Activated naive CD4-positive, alpha-beta T cell treated with anti-CD3 and anti-CD28 coated beads, Interleukin-2, amount 50 U/mL, for 24 hours (primary cell): ENCODE measurements at regions not wholly inside any gene's neighbourhood (a gene's known extent, or its start where the extent isn't known, plus 50 kb on each side); places are given as distances from the start of the nearest gene placed in this dataset.
"Not testable (repeated sequence)": the region's sequence is repeated elsewhere in the genome, so short reads cannot be mapped to it uniquely, and the experiment has no call there.

Source experiments
- H3K27ac Mint-ChIP-seq: one replicate; pipeline ENCODE4 v1.8.0; 2021; ENCODE audit warnings: mild to moderate bottlenecking, mixed read lengths
- H3K27me3 Mint-ChIP-seq: one replicate; pipeline ENCODE4 v1.8.0; 2021; ENCODE audit warnings: mixed read lengths
- H3K36me3 Mint-ChIP-seq: one replicate; pipeline ENCODE4 v1.8.0; 2021; ENCODE audit warnings: mixed read lengths
- H3K4me1 Mint-ChIP-seq: one replicate; pipeline ENCODE4 v1.8.0; 2021; ENCODE audit warnings: mixed read lengths
- H3K4me3 Mint-ChIP-seq: one replicate; pipeline ENCODE4 v1.8.0; 2021; ENCODE audit warnings: mild to moderate bottlenecking, mixed read lengths
- H3K9me3 Mint-ChIP-seq: one replicate; pipeline ENCODE4 v1.8.0; 2021; ENCODE audit warnings: mixed read lengths

DNA sequence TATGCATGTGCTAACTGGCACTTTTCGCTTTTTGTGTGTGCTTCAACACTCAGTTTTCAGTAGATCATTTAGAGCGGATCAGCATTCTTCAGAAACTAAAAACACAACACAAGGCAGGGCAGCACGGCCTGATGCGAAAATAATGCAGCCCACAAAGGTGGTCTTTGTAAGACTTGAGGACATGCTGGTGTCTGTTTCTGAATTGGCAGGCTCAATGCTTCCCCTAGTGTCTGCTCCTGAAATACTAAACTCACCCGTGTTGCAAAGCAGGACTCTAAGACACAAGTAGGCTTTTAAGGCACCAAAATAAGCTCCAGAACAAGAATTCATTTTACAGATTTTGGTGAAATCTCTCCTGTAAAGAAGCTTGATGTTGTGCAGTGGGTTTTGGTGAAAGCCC, 676.5 kb downstream of the TENT5A start:
- Mint-ChIP-seq H3K4me3 (no peak overlapping the region), H3K9me3 (no peaks in the 10 kb centered on the region), H3K27me3 (no peaks in the 10 kb centered on the region), H3K36me3 (no peaks in the 10 kb centered on the region), H3K4me1 (no peaks in the 10 kb centered on the region), H3K27ac (no peak overlapping the region)

DNA sequence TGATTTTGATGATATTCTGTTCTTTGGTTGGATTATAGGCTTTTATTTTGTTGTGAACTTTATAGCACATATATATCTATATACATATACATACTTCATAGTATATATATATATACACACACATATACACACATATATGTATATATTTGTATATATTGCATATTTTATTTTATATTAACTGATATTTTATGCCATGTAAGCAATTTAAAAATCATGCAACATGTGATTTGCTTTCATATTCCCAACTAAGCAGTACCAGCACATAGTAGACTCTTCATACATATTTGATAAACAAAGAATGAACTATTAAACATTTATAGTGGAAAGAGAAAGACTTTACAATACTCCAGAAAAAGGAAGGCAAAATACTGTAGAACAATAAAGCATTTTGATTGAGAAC, 679.2 kb downstream of the TENT5A start:
- Mint-ChIP-seq H3K9me3 (no peaks in the 10 kb centered on the region), H3K27me3 (no peaks in the 10 kb centered on the region), H3K4me1 (no peaks in the 10 kb centered on the region), H3K36me3 (no peaks in the 10 kb centered on the region), H3K4me3 (no peak overlapping the region), H3K27ac (no peak overlapping the region)

- no peaks in the 10 kb centered on the region for H3K4me1 Mint-ChIP-seq
These were observed 681.4 kb downstream of the TENT5A start for GRCh38 chr6:81071121-81071520.

GRCh38 chr6:81067057-81067456, 685.4 kb downstream of the TENT5A start:
- Mint-ChIP-seq H3K4me1 (no peaks in the 10 kb centered on the region), H3K27ac (no peak overlapping the region), H3K36me3 (no peaks in the 10 kb centered on the region), H3K4me3 (no peak overlapping the region), H3K9me3 (no peaks in the 10 kb centered on the region), H3K27me3 (peaks cover 2% of the 10 kb centered on the region)

More at GRCh38 chr6:81071121-81071520, 681.4 kb downstream of the TENT5A start:
- Mint-ChIP-seq H3K27ac (no peak overlapping the region), H3K9me3 (no peaks in the 10 kb centered on the region), H3K27me3 (no peaks in the 10 kb centered on the region), H3K36me3 (no peaks in the 10 kb centered on the region), H3K4me3 (no peak overlapping the region)

DNA sequence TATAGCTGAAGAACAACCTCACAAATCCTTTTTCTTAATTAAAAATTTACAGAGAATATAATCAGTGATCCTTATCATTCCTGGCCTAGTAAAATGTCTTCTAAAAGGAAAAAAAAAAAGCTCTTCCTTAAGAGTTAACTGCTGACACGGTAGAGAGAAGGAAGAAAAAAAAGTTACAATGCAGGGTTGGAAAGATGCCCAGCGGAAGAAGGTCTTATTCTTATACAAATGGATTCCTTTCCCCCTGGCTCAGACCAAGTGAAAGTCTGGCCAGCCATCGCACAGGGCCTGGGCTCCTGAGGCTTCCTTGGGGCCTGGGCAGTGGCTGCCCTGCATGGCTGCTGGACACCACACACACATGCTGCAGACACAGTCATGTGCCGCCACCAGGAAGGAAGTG, 688.6 kb downstream of the TENT5A start:
- Mint-ChIP-seq H3K4me3 (no peak overlapping the region), H3K4me1 (no peaks in the 10 kb centered on the region), H3K27ac (no peak overlapping the region), H3K9me3 (no peaks in the 10 kb centered on the region), H3K36me3 (no peaks in the 10 kb centered on the region), H3K27me3 (peaks cover 2% of the 10 kb centered on the region)

DNA sequence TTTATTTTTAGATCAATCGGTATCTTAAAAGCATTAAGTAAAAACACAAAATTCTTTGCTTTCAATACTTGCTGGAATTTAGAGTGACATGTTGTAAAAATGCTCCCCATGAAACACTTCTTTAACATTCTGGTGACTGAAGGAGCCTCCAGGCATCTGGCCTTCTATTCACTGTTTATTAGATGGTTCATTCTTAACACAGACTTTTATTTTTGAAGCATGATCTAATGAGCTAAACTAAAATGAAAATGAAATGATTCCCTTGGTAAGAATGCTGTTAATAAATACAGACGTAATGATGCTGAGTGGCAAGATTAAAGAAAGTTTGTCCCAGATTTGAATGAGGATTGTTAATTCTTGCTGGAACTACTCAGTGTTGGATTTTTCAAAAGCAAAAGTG, 698.4 kb downstream of the TENT5A start:
- Mint-ChIP-seq H3K4me1 (no peaks in the 10 kb centered on the region), H3K27ac (no peak overlapping the region), H3K36me3 (no peaks in the 10 kb centered on the region), H3K27me3 (no peaks in the 10 kb centered on the region), H3K9me3 (no peaks in the 10 kb centered on the region), H3K4me3 (no peak overlapping the region)

GRCh38 chr6:81051952-81052351, 700.5 kb downstream of the TENT5A start:
- no peaks in the 10 kb centered on the region for H3K27me3 Mint-ChIP-seq
- no peak overlapping the region for H3K27ac Mint-ChIP-seq
- no peaks in the 10 kb centered on the region for H3K9me3 Mint-ChIP-seq
- H3K4me3 Mint-ChIP-seq: no peak overlapping the region
- no peaks in the 10 kb centered on the region for H3K36me3 Mint-ChIP-seq
- H3K4me1 Mint-ChIP-seq: no peaks in the 10 kb centered on the region

DNA sequence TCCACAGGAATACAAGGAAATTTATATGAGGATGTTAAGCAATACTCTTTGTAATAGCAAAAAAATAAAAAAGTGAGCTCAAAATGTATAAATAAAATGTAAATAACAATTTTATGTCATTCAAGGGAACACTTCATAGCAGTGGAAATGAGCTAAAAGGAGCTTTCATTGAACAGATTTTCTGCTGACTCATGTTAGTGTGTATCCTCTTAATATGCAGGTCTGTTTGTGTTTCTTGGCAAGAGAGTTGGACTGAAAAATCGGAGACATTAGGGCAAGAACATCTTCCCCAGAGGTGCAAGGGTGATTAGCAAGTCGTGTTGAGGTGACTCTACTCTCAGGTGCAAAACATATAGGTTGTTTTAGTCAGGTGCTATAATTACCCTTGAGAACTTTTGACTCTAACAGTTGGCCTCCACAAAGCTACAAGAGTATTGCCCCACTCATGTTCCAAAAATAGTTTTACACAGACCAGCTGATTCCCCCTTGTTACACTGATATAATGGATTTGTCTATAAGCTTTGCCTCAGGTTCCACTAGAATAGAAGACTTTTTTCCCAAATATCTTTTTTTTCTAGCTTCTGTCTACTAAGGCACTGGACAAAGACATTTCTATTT, 702.9 kb downstream of the TENT5A start:
- H3K36me3 Mint-ChIP-seq: no peaks in the 10 kb centered on the region
- H3K27ac Mint-ChIP-seq: no peak overlapping the region
- H3K4me1 Mint-ChIP-seq: no peaks in the 10 kb centered on the region
- H3K27me3 Mint-ChIP-seq: no peaks in the 10 kb centered on the region
- no peak overlapping the region for H3K4me3 Mint-ChIP-seq
- no peaks in the 10 kb centered on the region for H3K9me3 Mint-ChIP-seq

GRCh38 chr6:81031416-81031815, 721.1 kb downstream of the TENT5A start:
- Mint-ChIP-seq H3K4me1 (no peaks in the 10 kb centered on the region), H3K27ac (no peak overlapping the region), H3K27me3 (no peaks in the 10 kb centered on the region), H3K36me3 (no peaks in the 10 kb centered on the region), H3K4me3 (no peak overlapping the region), H3K9me3 (peaks cover 5% of the 10 kb centered on the region)

- H3K9me3 Mint-ChIP-seq: peaks cover 12% of the 10 kb centered on the region
- no peak overlapping the region for H3K4me3 Mint-ChIP-seq
- no peaks in the 10 kb centered on the region for H3K36me3 Mint-ChIP-seq
- H3K27me3 Mint-ChIP-seq: no peaks in the 10 kb centered on the region
- no peaks in the 10 kb centered on the region for H3K4me1 Mint-ChIP-seq
- H3K27ac Mint-ChIP-seq: no peak overlapping the region
These were observed 726.4 kb downstream of the TENT5A start for GRCh38 chr6:81026041-81026553.

- H3K36me3 Mint-ChIP-seq: no peaks in the 10 kb centered on the region
- H3K27ac Mint-ChIP-seq: no peak overlapping the region
- no peaks in the 10 kb centered on the region for H3K27me3 Mint-ChIP-seq
- no peaks in the 10 kb centered on the region for H3K4me1 Mint-ChIP-seq
- H3K9me3 Mint-ChIP-seq: peaks cover 17% of the 10 kb centered on the region
- no peak overlapping the region for H3K4me3 Mint-ChIP-seq
These were observed 728.8 kb downstream of the TENT5A start for GRCh38 chr6:81023709-81024108.

DNA sequence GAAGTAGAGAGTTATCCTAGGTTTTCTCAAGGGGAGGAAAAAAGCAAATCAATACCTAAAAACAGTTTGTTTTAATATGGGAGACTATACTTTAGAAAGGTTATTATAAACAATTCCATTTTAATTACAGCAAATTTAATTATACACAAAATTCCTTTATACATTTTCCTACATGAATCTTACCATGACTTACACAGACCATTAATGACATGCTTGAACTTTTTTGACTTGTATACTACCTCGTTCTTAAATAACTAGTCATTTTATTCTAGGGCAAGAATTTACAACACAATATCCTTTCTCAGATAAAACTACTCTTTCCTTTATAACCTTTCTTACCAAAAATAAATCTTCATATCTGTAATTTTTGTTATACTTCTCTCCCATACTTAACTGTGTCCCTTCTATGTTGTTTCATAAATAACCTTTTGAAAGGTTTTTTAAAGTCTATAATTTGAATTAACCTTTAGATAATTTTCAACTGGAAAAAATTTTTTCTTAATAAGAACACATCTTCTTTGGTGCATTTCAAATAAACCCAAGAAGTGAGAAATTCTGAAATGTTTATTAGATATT, 729.4 kb downstream of the TENT5A start:
- H3K4me3 Mint-ChIP-seq: no peak overlapping the region
- no peaks in the 10 kb centered on the region for H3K36me3 Mint-ChIP-seq
- peaks cover 13% of the 10 kb centered on the region for H3K9me3 Mint-ChIP-seq
- H3K27ac Mint-ChIP-seq: no peak overlapping the region
- H3K27me3 Mint-ChIP-seq: no peaks in the 10 kb centered on the region
- H3K4me1 Mint-ChIP-seq: no peaks in the 10 kb centered on the region

DNA sequence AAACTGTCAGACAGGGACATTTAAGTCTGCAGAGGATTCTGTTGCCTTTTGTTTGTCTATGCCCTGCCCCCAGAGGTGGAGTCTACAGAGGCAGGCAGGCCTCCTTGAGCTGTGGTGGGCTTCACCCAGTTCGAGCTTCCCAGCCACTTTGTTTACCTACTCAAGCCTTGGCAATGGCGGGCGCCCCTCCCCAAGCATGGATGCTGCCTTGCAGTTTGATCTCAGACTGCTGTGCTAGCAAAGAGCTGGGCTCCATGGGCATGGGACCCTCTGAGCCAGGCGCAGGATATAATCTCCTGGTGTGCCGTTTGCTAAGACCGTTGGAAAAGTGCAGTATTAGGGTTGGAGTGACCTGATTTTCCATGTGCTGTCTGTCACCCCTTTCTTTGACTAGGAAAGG, 734.9 kb downstream of the TENT5A start:
- not testable (repeated sequence) for H3K27me3 Mint-ChIP-seq, H3K9me3 Mint-ChIP-seq, H3K4me3 Mint-ChIP-seq, H3K27ac Mint-ChIP-seq, H3K4me1 Mint-ChIP-seq, H3K36me3 Mint-ChIP-seq

DNA sequence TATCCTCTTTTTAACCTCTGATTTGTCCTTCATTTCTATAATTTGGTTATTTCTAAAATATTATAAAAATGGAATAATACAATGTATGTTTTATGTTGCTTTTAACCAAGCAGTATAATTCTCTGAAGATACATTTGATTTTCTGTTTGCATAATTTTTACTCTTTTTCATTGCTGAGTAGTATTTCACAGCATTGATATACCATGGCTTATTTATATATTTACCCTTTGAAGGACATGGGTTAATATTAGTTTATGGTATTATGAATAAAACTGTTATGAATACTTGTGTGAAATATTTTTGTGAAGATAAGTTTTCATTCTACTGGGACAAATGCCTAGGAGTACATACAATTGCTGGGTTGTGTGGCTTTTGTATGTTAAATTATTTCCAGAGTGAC, 748.6 kb downstream of the TENT5A start:
- Mint-ChIP-seq H3K27me3 (no peaks in the 10 kb centered on the region), H3K36me3 (no peaks in the 10 kb centered on the region), H3K9me3 (peaks cover 5% of the 10 kb centered on the region), H3K4me3 (no peak overlapping the region), H3K27ac (no peak overlapping the region), H3K4me1 (no peaks in the 10 kb centered on the region)

DNA sequence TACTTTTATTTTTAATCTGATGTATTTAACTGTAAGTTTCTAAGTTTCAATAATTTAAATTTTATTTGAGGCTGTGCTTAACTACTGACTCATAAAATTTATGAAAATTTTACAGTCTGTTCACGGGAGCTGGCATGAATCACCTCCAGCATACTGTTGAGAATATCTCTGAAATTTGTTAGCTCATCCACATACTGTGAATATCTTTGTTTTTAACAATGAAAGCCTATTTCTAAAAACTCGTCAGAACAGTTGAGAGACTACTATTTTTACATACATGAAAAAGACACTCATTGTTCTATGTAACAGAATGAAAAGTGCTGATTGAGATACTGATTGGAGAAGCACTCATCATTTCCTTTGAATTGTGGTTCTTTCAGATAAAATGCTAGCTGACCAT, 749.3 kb downstream of the TENT5A start:
- H3K27ac Mint-ChIP-seq: no peak overlapping the region
- H3K4me1 Mint-ChIP-seq: no peaks in the 10 kb centered on the region
- H3K9me3 Mint-ChIP-seq: peaks cover 5% of the 10 kb centered on the region
- no peaks in the 10 kb centered on the region for H3K27me3 Mint-ChIP-seq
- H3K36me3 Mint-ChIP-seq: no peaks in the 10 kb centered on the region
- H3K4me3 Mint-ChIP-seq: no peak overlapping the region

DNA sequence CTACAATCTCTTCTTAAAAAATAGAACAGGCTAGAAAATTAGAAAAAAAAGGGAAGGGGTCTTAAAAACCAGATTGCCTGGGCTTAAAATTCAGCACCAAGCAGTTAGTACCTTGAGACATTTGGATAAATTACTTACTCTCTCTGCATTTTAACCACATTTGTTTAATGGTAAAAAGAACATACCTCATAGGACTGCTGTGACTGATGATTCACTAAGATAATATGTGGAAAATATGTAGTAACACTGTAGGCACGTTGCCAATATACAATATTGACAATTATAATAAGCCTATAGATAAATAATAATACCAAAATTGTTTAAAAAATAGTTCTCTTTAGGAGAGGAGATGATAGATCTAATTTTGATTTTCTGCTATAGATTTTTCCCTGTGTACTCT, 750.4 kb downstream of the TENT5A start:
- Mint-ChIP-seq H3K9me3 (peaks cover 5% of the 10 kb centered on the region), H3K4me3 (no peak overlapping the region), H3K27ac (no peak overlapping the region), H3K36me3 (no peaks in the 10 kb centered on the region), H3K27me3 (no peaks in the 10 kb centered on the region), H3K4me1 (no peaks in the 10 kb centered on the region)

GRCh38 chr6:80991316-80991715, 761.2 kb downstream of the TENT5A start:
- H3K4me3 Mint-ChIP-seq: no peak overlapping the region
- no peaks in the 10 kb centered on the region for H3K4me1 Mint-ChIP-seq
- no peaks in the 10 kb centered on the region for H3K9me3 Mint-ChIP-seq
- H3K27me3 Mint-ChIP-seq: no peaks in the 10 kb centered on the region
- no peaks in the 10 kb centered on the region for H3K36me3 Mint-ChIP-seq
- no peak overlapping the region for H3K27ac Mint-ChIP-seq
